ENCODE measurements at regions not wholly inside any gene's neighbourhood (a gene's known extent, or its start where the extent isn't known, plus 50 kb on each side); places are given as distances from the start of the nearest gene placed in this dataset.

GRCh38 chr17:83028851-83029250, 50.6 kb upstream of the METRNL start:
- no peak overlapping the region for H3K27ac ChIP-seq
- intact Hi-C loops (cut with DNase I) = no loop called here
- H3K27me3 ChIP-seq = no peaks in the 10 kb centered on the region
- no peak overlapping the region for H3K4me3 ChIP-seq
- TF ChIP-seq, protein P1, sequence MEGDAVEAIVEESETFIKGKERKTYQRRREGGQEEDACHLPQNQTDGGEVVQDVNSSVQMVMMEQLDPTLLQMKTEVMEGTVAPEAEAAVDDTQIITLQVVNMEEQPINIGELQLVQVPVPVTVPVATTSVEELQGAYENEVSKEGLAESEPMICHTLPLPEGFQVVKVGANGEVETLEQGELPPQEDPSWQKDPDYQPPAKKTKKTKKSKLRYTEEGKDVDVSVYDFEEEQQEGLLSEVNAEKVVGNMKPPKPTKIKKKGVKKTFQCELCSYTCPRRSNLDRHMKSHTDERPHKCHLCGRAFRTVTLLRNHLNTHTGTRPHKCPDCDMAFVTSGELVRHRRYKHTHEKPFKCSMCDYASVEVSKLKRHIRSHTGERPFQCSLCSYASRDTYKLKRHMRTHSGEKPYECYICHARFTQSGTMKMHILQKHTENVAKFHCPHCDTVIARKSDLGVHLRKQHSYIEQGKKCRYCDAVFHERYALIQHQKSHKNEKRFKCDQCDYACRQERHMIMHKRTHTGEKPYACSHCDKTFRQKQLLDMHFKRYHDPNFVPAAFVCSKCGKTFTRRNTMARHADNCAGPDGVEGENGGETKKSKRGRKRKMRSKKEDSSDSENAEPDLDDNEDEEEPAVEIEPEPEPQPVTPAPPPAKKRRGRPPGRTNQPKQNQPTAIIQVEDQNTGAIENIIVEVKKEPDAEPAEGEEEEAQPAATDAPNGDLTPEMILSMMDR (IDR thresholded peaks at IDR 0.05) = no peak
- no peak for ATAC-seq
- peaks cover 0 to 40% of the 10 kb centered on the region in 2 donors for H3K36me3 ChIP-seq
- H3K4me1 ChIP-seq = no peaks in the 10 kb centered on the region
- no peaks in the 10 kb centered on the region for H3K9me3 ChIP-seq
- DNase-seq = no peak

DNA sequence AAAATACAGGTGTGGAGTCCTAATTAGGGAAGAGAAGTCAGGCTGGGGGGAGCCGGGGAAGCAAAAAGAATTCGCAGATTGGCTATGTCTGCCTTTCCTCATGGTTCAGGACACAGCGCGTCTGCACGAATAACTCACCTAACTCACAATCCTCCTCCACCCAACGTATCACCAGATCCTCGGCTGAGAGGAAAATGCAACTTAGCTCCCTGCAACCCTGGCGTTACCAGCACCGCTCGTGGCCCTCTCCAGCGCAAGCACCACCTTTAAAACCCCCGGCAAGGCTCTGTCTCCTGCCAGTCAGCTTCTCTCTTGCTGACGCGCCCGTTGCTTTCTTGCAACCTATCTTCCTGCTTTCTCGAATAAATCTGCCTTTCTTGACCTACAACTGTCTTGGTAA, 49.8 kb upstream of the METRNL start:
- TF ChIP-seq, protein P1 (IDR thresholded peaks at IDR 0.05) = no peak
- H3K4me1 ChIP-seq = no peaks in the 10 kb centered on the region
- ATAC-seq (no peak), DNase-seq (peak in 1 of 4 donors; percentile 11)
- no peak overlapping the region for H3K27ac ChIP-seq
- H3K4me3 ChIP-seq = no peak overlapping the region
- no peaks in the 10 kb centered on the region for H3K9me3 ChIP-seq
- intact Hi-C loops (cut with DNase I) = no loop called here
- no peaks in the 10 kb centered on the region for H3K27me3 ChIP-seq
- peaks cover 0 to 40% of the 10 kb centered on the region in 2 donors for H3K36me3 ChIP-seq
